AG04449 (cell line): ENCODE measurements at regions not wholly inside any gene's neighbourhood (a gene's known extent, or its start where the extent isn't known, plus 50 kb on each side); places are given as distances from the start of the nearest gene placed in this dataset.

Experiments used
- CTCF ChIA-PET: fragments of 350-600 bp; formaldehyde crosslinking; extraction: SDS; loops from one replicate; lab custom pipeline; 2021; ENCODE audit warnings: antibody characterized with exemption; lab: Yijun Ruan, JAX
- POLR2A ChIA-PET: fragments of 400-600, 350-600 bp; formaldehyde crosslinking; extraction: SDS; loops from one replicate; lab custom pipeline; 2020; ENCODE audit warnings: antibody characterized with exemption, inconsistent platforms; lab: Yijun Ruan, JAX
- DNase-seq: peaks from one replicate; pipeline ENCODE4 v3.0.0-alpha.2; 2010; ENCODE audit warnings: low read depth, low spot score
- H3K4me3 ChIP-seq: 2 replicates; pipeline ENCODE4 v1.5.1; 2011; ENCODE audit warnings: low read depth, mild to moderate bottlenecking, control low read depth, low read length
- TF ChIP-seq, protein P1 (sequence below): IDR thresholded peaks from one replicate; pipeline ENCODE4 v1.5.1; 2011; ENCODE audit warnings: mild to moderate bottlenecking, moderate library complexity, low read length, control low read depth, inconsistent platforms; ENCODE audit not compliant: insufficient read depth; ENCODE audit errors: missing control alignments

DNA sequence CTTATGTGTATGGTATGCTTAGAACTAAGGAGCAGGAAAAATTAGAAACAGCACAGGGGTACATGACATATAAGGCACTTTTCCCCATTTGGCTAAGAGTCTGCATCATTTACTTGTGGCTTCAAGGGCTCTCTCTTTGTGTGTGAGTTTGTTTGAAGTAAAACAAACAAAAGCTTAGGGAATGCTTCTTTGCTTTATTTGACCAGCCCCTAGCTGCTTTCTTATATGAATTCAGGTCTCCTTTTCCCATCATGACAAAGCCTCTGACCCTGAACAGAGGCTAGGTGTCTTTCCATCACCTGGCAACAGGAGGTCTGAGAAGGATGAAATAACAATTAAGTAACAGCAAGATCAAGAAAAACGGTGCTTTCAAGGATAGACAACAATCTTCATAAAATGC is 643.8 kb upstream of the ADGRL2 start:
- TF ChIP-seq, protein P1, sequence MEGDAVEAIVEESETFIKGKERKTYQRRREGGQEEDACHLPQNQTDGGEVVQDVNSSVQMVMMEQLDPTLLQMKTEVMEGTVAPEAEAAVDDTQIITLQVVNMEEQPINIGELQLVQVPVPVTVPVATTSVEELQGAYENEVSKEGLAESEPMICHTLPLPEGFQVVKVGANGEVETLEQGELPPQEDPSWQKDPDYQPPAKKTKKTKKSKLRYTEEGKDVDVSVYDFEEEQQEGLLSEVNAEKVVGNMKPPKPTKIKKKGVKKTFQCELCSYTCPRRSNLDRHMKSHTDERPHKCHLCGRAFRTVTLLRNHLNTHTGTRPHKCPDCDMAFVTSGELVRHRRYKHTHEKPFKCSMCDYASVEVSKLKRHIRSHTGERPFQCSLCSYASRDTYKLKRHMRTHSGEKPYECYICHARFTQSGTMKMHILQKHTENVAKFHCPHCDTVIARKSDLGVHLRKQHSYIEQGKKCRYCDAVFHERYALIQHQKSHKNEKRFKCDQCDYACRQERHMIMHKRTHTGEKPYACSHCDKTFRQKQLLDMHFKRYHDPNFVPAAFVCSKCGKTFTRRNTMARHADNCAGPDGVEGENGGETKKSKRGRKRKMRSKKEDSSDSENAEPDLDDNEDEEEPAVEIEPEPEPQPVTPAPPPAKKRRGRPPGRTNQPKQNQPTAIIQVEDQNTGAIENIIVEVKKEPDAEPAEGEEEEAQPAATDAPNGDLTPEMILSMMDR, result no peak
- H3K4me3 ChIP-seq, result no peak overlapping the region
- POLR2A ChIA-PET, result no interaction called here
- no peak for DNase-seq
- CTCF ChIA-PET, result no interaction called here

DNA sequence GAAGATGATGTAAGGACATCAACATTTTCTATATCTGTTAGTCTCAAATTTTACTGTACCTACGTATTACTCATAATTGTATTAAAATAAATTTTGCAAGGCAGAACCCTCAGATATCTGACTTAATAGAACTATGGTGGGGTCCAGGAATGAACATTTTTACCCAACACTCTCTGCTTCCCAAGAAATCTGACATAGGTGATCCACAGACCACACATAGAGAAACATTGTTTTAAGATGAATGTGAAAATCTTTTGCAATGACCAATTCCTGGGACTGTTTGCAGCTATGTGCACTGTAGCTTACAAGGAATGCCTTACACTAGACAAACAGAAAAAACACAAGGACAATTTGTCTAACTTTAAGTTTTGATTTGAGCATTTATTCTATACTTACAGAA is 645.6 kb upstream of the ADGRL2 start:
- TF ChIP-seq, protein P1, result no peak
- no peak overlapping the region for H3K4me3 ChIP-seq
- POLR2A ChIA-PET, result no interaction called here
- DNase-seq, result no peak
- CTCF ChIA-PET, result no interaction called here

DNA sequence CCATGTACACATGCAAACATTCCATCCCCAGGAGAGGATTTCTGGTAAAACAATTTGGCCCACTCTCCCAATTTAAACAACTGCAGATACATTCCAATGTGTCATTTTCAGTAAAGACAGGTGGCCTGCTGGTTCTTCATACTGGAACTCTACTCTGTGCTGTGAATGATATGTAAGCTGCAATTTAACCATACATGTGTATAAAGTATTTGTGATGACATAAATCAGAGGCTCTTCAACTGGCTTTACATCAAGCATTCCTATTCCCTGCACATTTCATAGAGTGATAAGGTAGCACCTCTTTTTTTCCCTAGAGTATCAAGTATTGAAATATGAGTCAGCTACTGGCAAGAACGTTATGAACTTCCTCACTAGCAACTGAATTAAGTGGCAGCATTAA is 649.5 kb upstream of the ADGRL2 start:
- ChIA-PET CTCF (no interaction called here), POLR2A (no interaction called here)
- no peak for DNase-seq
- no peak overlapping the region for H3K4me3 ChIP-seq
- TF ChIP-seq, protein P1, result no peak

DNA sequence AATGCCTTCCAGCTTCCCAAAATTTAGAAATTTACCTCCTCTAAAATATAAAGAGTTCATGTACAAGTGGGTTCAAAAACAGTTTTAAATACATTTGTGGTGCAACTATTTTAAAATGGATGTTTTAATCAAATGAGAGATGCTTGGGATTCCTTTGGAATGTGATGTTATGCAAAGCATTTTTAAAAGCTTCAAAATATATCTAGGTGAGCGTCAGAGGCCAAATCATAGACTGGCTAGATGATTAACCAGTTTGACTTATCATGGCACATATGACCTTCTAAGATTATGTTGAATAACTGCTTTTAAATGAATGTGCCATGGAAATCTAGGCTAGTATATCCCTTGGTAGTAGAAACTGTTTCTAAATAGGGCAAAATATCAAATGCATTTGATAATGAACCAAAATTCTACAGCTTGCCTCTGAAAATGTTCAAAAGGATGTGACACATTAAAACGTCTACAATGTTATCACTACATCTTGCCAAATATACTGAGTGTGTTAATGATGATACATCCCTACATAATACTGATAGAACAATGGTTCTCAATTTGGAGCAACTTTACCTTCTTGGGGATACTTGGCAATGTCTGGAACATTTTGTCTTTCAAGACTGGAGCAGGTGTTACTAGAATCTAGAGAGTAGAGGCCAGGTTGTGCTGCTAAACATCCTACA is 650.9 kb upstream of the ADGRL2 start:
- CTCF ChIA-PET, result no interaction called here
- POLR2A ChIA-PET, result no interaction called here
- no peak for DNase-seq
- TF ChIP-seq, protein P1, result no peak
- H3K4me3 ChIP-seq, result no peak overlapping the region

DNA sequence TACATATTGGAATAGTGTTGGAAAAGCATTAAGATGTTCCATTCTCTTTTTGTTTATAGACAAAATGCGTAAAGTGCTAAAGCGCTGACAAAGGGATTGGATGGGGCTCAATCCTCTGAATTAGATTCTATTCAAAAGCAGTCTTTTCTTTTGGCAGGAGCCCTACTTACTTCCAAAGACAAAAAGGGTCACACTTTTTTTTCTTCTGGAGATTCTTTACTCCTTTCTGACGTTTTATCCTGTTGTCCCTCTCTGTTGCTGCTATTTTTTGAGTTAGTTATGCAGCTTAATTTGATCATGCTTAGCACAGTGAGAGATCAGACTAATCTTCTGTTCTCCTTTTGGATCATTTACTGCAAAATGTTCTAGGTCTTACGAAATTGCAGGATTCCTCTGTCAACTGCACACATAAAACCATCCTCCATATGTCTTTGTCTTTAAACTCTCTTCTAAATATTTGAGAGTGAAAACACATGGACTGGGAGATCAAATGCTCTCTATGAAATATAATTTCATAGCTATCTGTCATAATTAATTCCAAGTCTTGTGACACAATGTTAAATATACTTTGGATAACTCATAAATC is 656.4 kb upstream of the ADGRL2 start:
- H3K4me3 ChIP-seq, result no peak overlapping the region
- DNase-seq, result no peak
- ChIA-PET CTCF (no interaction called here), POLR2A (no interaction called here)
- TF ChIP-seq, protein P1, result no peak

DNA sequence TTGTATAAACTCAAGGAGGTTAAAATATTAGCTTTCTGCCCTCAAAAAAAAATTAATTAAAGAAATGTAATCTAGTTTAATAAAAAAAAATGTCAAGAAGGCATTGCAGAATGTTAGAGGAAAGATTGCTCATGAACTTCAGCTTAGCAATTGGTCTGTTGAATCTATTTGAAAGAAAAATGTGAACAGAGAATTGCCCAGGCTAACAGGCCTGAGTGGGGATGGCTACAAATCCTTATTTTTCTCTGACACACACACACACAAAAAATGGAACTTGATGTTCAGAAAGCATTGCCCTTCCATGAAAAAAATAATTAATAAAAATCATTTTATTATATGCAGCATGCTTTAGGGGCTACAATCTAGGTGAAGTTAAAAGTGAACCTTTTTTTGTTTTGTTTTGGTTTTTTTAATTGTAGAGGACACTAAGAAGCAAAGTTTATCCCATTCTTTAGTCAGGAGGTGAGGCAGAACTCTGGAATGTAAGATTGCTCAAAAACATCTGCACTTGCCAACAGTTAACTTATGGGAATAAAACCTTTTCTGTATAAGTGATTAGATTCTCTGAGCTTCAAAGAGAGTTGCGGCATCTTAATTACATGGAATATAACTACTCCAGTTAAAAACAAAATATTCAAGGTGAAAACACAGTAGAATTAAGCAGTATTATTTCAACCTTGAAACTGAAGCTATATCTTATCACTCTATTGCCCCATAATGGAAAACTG is 658.5 kb upstream of the ADGRL2 start:
- TF ChIP-seq, protein P1, result no peak
- no peak overlapping the region for H3K4me3 ChIP-seq
- no peak for DNase-seq
- ChIA-PET POLR2A (no interaction called here), CTCF (no interaction called here)
